Spleen (tissue), 11 donors: ENCODE measurements at regions not wholly inside any gene's neighbourhood (a gene's known extent, or its start where the extent isn't known, plus 50 kb on each side); places are given as distances from the start of the nearest gene placed in this dataset.

Experiments
- DNase-seq: peaks from one replicate; pipeline ENCODE4 v3.0.0-alpha.2; 2020
- H3K27ac ChIP-seq, 8 donors: fragments of 200-600 bp; sonication (generic) in 7 of 8; 1 replicate in 4 of 8; 2 replicates in 4 of 8; pipeline versions ENCODE4 v1.5.0 to v1.8.0; 2016 to 2021; ENCODE audit warnings: inconsistent platforms in 4 of 8, mild to moderate bottlenecking in 4 of 8, moderate library complexity in 1 of 8
- H3K27me3 ChIP-seq, 7 donors: fragments of 200-600 bp; sonication (generic) in 6 of 7; replicated peaks in 1 of 7; 1 replicate in 4 of 7; 2 replicates in 3 of 7; pipeline versions ENCODE4 v1.5.0 to v1.8.0; 2016 to 2021; ENCODE audit warnings: inconsistent platforms in 3 of 7, mild to moderate bottlenecking in 1 of 7
- H3K36me3 ChIP-seq, 6 donors: fragments of 200-600 bp; sonication (generic) in 5 of 6; 1 replicate in 4 of 6; 2 replicates in 2 of 6; pipeline versions ENCODE4 v1.5.0 to v1.8.0; 2016 to 2021; ENCODE audit warnings: inconsistent platforms in 2 of 6
- H3K4me1 ChIP-seq, 6 donors: fragments of 200-600 bp; sonication (generic) in 5 of 6; 1 replicate in 3 of 6; 2 replicates in 3 of 6; pipeline versions ENCODE4 v1.5.0 to v1.8.0; 2016 to 2021; ENCODE audit warnings: inconsistent platforms in 3 of 6
- H3K4me3 ChIP-seq, 8 donors: fragments of 200-600 bp; sonication (generic) in 7 of 8; 1 replicate in 4 of 8; 2 replicates in 4 of 8; pipeline versions ENCODE4 v1.5.0 to v1.8.0; 2016 to 2021; ENCODE audit warnings: inconsistent platforms in 4 of 8, mild to moderate bottlenecking in 4 of 8, moderate library complexity in 2 of 8
- H3K9me3 ChIP-seq, 8 donors: fragments of 200-600 bp; sonication (generic) in 7 of 8; 1 replicate in 4 of 8; 2 replicates in 4 of 8; pipeline versions ENCODE4 v1.5.0 to v1.8.0; 2016 to 2021; ENCODE audit warnings: inconsistent platforms in 4 of 8
- CTCF ChIP-seq, 11 experiments: fragments of 200-600 bp in 7 of 11; fragments of 450-650 bp in 4 of 11; sonication (generic) in 4 of 11; IDR thresholded peaks in 8 of 11; conservative IDR thresholded peaks in 3 of 11; 1 replicate in 7 of 11; 2 replicates in 4 of 11; pipeline versions ENCODE4 v1.4.0 to v1.8.0; 2016 to 2021; ENCODE audit warnings: antibody characterized with exemption in 11 of 11, inconsistent platforms in 4 of 11, mild to moderate bottlenecking in 1 of 11
- POLR2A ChIP-seq, 3 donors: fragments of 450-650 bp; IDR thresholded peaks; one replicate each; pipeline ENCODE4 v1.5.1; 2017; ENCODE audit warnings: antibody characterized with exemption in 3 of 3, mild to moderate bottlenecking in 1 of 3
- POLR2AphosphoS5 ChIP-seq, 3 donors: sonication (generic); formaldehyde crosslinking; IDR thresholded peaks; one replicate each; pipeline ENCODE4 v1.5.1; 2017; ENCODE audit warnings: antibody characterized with exemption in 3 of 3
- WGBS, 5 donors: extraction: QIAGEN DNeasy Blood & Tissue Kit in 3 of 5; methylation state at CpG; one replicate each; pipeline versions ENCODE4 v1.1.5 to v1.1.7; 2013 to 2018; 5-methylcytosine and 5-hydroxymethylcytosine counted together
- intact Hi-C: fragments of 100-400 bp; cut with DNase I; formaldehyde crosslinking; loops from one replicate; pipeline ENCODE4 v1.15.0; 2023; ENCODE audit warnings: low total_unique reads
- donor health status: healthy with polysubstance abuse.
- donor health status: DM: no; HTN: no; CAD: no; lungs with moderate emphysema.
- donor health status: DM: no; HTN: no; CAD: no.
- donor health status: Bipolar disorder and iron deficiency.
- donor health status: healthy.
- donor health status: DM: no; HTN: no; CAD: no.
- donor health status: DM: yes; HTN: yes; CAD: no.

- Histone ChIP-seq H3K4me1 (no peaks in the 10 kb centered on the region), H3K27ac (no peak overlapping the region), H3K9me3 (peaks cover 0 to 3% (median 0%) of the 10 kb centered on the region in 8 donors), H3K27me3 (no peaks in the 10 kb centered on the region), H3K4me3 (no peak overlapping the region), H3K36me3 (no peaks in the 10 kb centered on the region)
- 44 to 70% (median 50%) methylated on average over 3 of the region's 3 CpGs for WGBS, 5 donors
- no peak for DNase-seq
- TF ChIP-seq POLR2AphosphoS5 (IDR thresholded peaks at IDR 0.05) (no peak), POLR2A (IDR thresholded peaks at IDR 0.05) (no peak), CTCF (IDR thresholded peaks at IDR 0.05 in 8 of 11, conservative IDR thresholded peaks at IDR 0.05 in 3 of 11) (no peak)
- intact Hi-C loops, result no loop called here
These were observed 113.3 kb upstream of the TBX18 start for GRCh38 chr6:84877515-84878210.

GRCh38 chr6:84876723-84877514 lies 112.5 kb upstream of the TBX18 start:
- H3K9me3 ChIP-seq, result peaks cover 0 to 3% (median 0%) of the 10 kb centered on the region in 8 donors
- H3K27ac ChIP-seq, result no peak overlapping the region
- no peak for TF ChIP-seq POLR2AphosphoS5 (IDR thresholded peaks at IDR 0.05)
- TF ChIP-seq POLR2A (IDR thresholded peaks at IDR 0.05), result no peak
- TF ChIP-seq CTCF (IDR thresholded peaks at IDR 0.05 in 8 of 11, conservative IDR thresholded peaks at IDR 0.05 in 3 of 11), result no peak
- DNase-seq, result no peak
- no peak overlapping the region for H3K4me3 ChIP-seq
- H3K36me3 ChIP-seq, result no peaks in the 10 kb centered on the region
- no peaks in the 10 kb centered on the region for H3K4me1 ChIP-seq
- intact Hi-C loops, result no loop called here
- WGBS, 5 donors, result 64 to 92% (median 76%) methylated on average over 2 of the region's 2 CpGs
- no peaks in the 10 kb centered on the region for H3K27me3 ChIP-seq

- no peak for DNase-seq
- TF ChIP-seq POLR2AphosphoS5 (IDR thresholded peaks at IDR 0.05), result no peak
- intact Hi-C loops, result no loop called here
- no peaks in the 10 kb centered on the region for H3K36me3 ChIP-seq
- no peaks in the 10 kb centered on the region for H3K27me3 ChIP-seq
- no peaks in the 10 kb centered on the region for H3K9me3 ChIP-seq
- 70 to 75% (median 72%) methylated on average over 4 of the region's 4 CpGs for WGBS, 5 donors
- no peak overlapping the region for H3K4me3 ChIP-seq
- no peaks in the 10 kb centered on the region for H3K4me1 ChIP-seq
- H3K27ac ChIP-seq, result no peak overlapping the region
These were observed 108.8 kb upstream of the TBX18 start for GRCh38 chr6:84872996-84873723.

- H3K4me3 ChIP-seq, result no peak overlapping the region
- H3K27me3 ChIP-seq, result no peaks in the 10 kb centered on the region
- no peak overlapping the region for H3K27ac ChIP-seq
- no peaks in the 10 kb centered on the region for H3K36me3 ChIP-seq
- H3K4me1 ChIP-seq, result no peaks in the 10 kb centered on the region
- H3K9me3 ChIP-seq, result no peaks in the 10 kb centered on the region
- TF ChIP-seq POLR2AphosphoS5 (IDR thresholded peaks at IDR 0.05), result no peak
- no peak for TF ChIP-seq POLR2A (IDR thresholded peaks at IDR 0.05)
- TF ChIP-seq CTCF (IDR thresholded peaks at IDR 0.05 in 8 of 11, conservative IDR thresholded peaks at IDR 0.05 in 3 of 11), result no peak
- intact Hi-C loops, result no loop called here
- 61 to 75% (median 73%) methylated on average over 4 of the region's 4 CpGs for WGBS, 5 donors
- DNase-seq, result no peak
These were observed 107.5 kb upstream of the TBX18 start for GRCh38 chr6:84871925-84872324.
